ENCODE measurements at regions not wholly inside any gene's neighbourhood (a gene's known extent, or its start where the extent isn't known, plus 50 kb on each side); places are given as distances from the start of the nearest gene placed in this dataset.

- TF ChIP-seq, protein P1, sequence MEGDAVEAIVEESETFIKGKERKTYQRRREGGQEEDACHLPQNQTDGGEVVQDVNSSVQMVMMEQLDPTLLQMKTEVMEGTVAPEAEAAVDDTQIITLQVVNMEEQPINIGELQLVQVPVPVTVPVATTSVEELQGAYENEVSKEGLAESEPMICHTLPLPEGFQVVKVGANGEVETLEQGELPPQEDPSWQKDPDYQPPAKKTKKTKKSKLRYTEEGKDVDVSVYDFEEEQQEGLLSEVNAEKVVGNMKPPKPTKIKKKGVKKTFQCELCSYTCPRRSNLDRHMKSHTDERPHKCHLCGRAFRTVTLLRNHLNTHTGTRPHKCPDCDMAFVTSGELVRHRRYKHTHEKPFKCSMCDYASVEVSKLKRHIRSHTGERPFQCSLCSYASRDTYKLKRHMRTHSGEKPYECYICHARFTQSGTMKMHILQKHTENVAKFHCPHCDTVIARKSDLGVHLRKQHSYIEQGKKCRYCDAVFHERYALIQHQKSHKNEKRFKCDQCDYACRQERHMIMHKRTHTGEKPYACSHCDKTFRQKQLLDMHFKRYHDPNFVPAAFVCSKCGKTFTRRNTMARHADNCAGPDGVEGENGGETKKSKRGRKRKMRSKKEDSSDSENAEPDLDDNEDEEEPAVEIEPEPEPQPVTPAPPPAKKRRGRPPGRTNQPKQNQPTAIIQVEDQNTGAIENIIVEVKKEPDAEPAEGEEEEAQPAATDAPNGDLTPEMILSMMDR (IDR thresholded peaks at IDR 0.05; ENCODE audit: low read depth, low read length) = peak; percentile 49
- no peak for TF ChIP-seq EZH2phosphoT487 (IDR thresholded peaks at IDR 0.05; ENCODE audit: low read depth)
These were observed 1067.4 kb upstream of the DDX18 start for GRCh38 chr2:116747103-116747502.

Measured in OCI-LY3 (cell line).